ENCODE measurements at regions not wholly inside any gene's neighbourhood (a gene's known extent, or its start where the extent isn't known, plus 50 kb on each side); places are given as distances from the start of the nearest gene placed in this dataset.

- no peak for TF ChIP-seq CTCF (IDR thresholded peaks at IDR 0.05)
- TF ChIP-seq POLR2A (IDR thresholded peaks at IDR 0.05): no peak
Observed at GRCh38 chr14:84401631-84402030, 1128.3 kb upstream of the FLRT2 start.
